Neural cell (in vitro differentiated cells): ENCODE measurements at regions not wholly inside any gene's neighbourhood (a gene's known extent, or its start where the extent isn't known, plus 50 kb on each side); places are given as distances from the start of the nearest gene placed in this dataset.

ENCODE experiments used
- H2AFZ ChIP-seq: fragments of 200-600, 300-800 bp; sonication (generic), shearing (Covaris generic); 2 replicates; pipeline ENCODE4 v1.6.0; 2014; ENCODE audit warnings: low read depth, mild to moderate bottlenecking, antibody characterized with exemption, low read length, moderate library complexity
- H3F3A ChIP-seq: fragments of 200-600 bp; shearing (Covaris generic); 2 replicates; pipeline ENCODE4 v1.6.1; 2016; ENCODE audit warnings: mild to moderate bottlenecking, moderate library complexity, mixed read lengths, antibody characterized with exemption, low read length; ENCODE audit not compliant: insufficient read depth, poor library complexity, severe bottlenecking
- H3K27ac ChIP-seq: fragments of 200-600, 300-800 bp; sonication (generic), shearing (Covaris generic); 2 replicates; pipeline ENCODE4 v1.5.1; 2014; ENCODE audit warnings: mild to moderate bottlenecking, low read length, moderate library complexity
- H3K27me3 ChIP-seq: fragments of 300-800, 200-600 bp; sonication (generic), shearing (Covaris generic); 2 replicates; pipeline ENCODE4 v1.6.0; 2014; ENCODE audit warnings: mild to moderate bottlenecking, low read depth, low read length, moderate library complexity; ENCODE audit not compliant: insufficient read depth
- H3K36me3 ChIP-seq: fragments of 300-800, 200-600 bp; sonication (generic), shearing (Covaris generic); 2 replicates; pipeline ENCODE4 v1.5.1; 2014; ENCODE audit warnings: mild to moderate bottlenecking, antibody characterized with exemption, low read length, moderate library complexity; ENCODE audit not compliant: insufficient read depth
- H3K4me2 ChIP-seq: fragments of 300-800, 200-600 bp; sonication (generic), shearing (Covaris generic); 2 replicates; pipeline ENCODE4 v1.6.0; 2014; ENCODE audit warnings: mild to moderate bottlenecking, low read length
- H3K4me3 ChIP-seq: fragments of 300-800, 200-600 bp; sonication (generic), shearing (Covaris generic); 2 replicates; pipeline ENCODE4 v1.5.1; 2014; ENCODE audit warnings: mild to moderate bottlenecking, low read length, moderate library complexity
- H3K79me2 ChIP-seq: fragments of 200-600 bp; shearing (Covaris generic); replicated peaks from 2 replicates; pipeline ENCODE4 v1.6.0; 2014; ENCODE audit warnings: mild to moderate bottlenecking, low read length, moderate library complexity; ENCODE audit not compliant: insufficient read depth
- H3K9ac ChIP-seq: fragments of 300-800, 200-600 bp; sonication (generic), shearing (Covaris generic); 2 replicates; pipeline ENCODE4 v1.6.1; 2016; ENCODE audit warnings: mild to moderate bottlenecking, low read length, mixed read lengths
- H3K9me2 ChIP-seq: fragments of 200-600 bp; shearing (Covaris generic); 2 replicates; pipeline ENCODE4 v1.6.1; 2016; ENCODE audit warnings: mild to moderate bottlenecking, low read length, mixed read lengths; ENCODE audit not compliant: insufficient read depth
- H3K9me3 ChIP-seq: fragments of 200-600, 300-800 bp; sonication (generic), shearing (Covaris generic); 2 replicates; pipeline ENCODE4 v1.6.1; 2016; ENCODE audit warnings: mild to moderate bottlenecking, mixed run types, low read length, moderate library complexity, mixed read lengths
- H4K20me1 ChIP-seq: fragments of 200-600 bp; shearing (Covaris generic); 2 replicates; pipeline ENCODE4 v1.6.1; 2016; ENCODE audit warnings: mild to moderate bottlenecking, mixed run types; ENCODE audit not compliant: insufficient read depth
- EP300 ChIP-seq: fragments of 450-650 bp; conservative IDR thresholded peaks from 2 replicates; pipeline ENCODE4 v1.6.1; 2014; ENCODE audit warnings: antibody characterized with exemption, mild to moderate bottlenecking, moderate library complexity; ENCODE audit not compliant: poor library complexity, severe bottlenecking
- EZH2 ChIP-seq: fragments of 200-600, 300-800 bp; shearing (Covaris generic), sonication (generic); IDR thresholded peaks from 2 replicates; pipeline ENCODE4 v1.6.1; 2014; ENCODE audit warnings: antibody characterized with exemption, low read length, borderline replicate concordance, mild to moderate bottlenecking; ENCODE audit not compliant: insufficient read depth, poor library complexity, severe bottlenecking
- MXI1 ChIP-seq: fragments of 450-650 bp; conservative IDR thresholded peaks from 2 replicates; pipeline ENCODE4 v1.6.1; 2014; ENCODE audit warnings: antibody characterized with exemption, mild to moderate bottlenecking; ENCODE audit not compliant: poor library complexity, severe bottlenecking
- POLR2AphosphoS5 ChIP-seq: IDR thresholded peaks from 2 replicates; pipeline ENCODE4 v1.6.1; 2012
- RAD21 ChIP-seq: fragments of 450-650 bp; conservative IDR thresholded peaks from 2 replicates; pipeline ENCODE4 v1.6.1; 2014; ENCODE audit warnings: antibody characterized with exemption, mild to moderate bottlenecking, moderate library complexity
- SMC3 ChIP-seq: fragments of 450-650 bp; conservative IDR thresholded peaks from 2 replicates; pipeline ENCODE4 v1.6.1; 2014; ENCODE audit warnings: antibody characterized with exemption, mild to moderate bottlenecking, moderate library complexity; ENCODE audit not compliant: poor library complexity
- TAF1 ChIP-seq: IDR thresholded peaks from 2 replicates; pipeline ENCODE4 v1.6.1; 2012; ENCODE audit warnings: low read depth
- TF ChIP-seq, protein P1 (sequence below): fragments of 450-650 bp; IDR thresholded peaks from 2 replicates; pipeline ENCODE4 v1.5.1; 2014; ENCODE audit warnings: antibody characterized with exemption, mild to moderate bottlenecking, moderate library complexity; ENCODE audit not compliant: poor library complexity, severe bottlenecking
- TF ChIP-seq, protein P2 (sequence below): IDR thresholded peaks from 2 replicates; pipeline ENCODE4 v1.6.1; 2012; ENCODE audit warnings: borderline replicate concordance

DNA sequence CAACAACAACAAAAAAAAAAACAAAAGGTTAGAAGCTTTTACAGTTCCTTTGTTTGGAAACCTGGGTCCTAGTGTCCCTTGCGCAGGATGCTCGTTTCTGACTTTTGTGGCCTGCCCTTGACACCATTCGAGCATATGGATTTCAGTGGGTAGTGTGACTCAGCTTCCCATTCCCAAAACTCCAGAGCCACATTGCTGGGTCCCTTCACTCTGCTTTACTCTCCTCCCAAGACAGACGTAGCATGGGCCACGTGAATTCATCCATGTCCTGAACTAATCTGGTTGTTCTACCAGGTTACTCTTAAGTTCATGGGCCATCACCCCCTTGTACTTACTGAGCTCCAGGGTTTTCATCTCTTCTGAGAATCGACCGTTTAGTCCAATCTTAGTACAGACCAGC lies 68.0 kb upstream of the MAX start:
- Histone ChIP-seq H3K9me2 (no peaks in the 10 kb centered on the region), H3K27ac (peak overlapping the region; percentile 79), H3K27me3 (no peaks in the 10 kb centered on the region), H3F3A (no peaks in the 10 kb centered on the region), H3K79me2 (no peaks in the 10 kb centered on the region), H3K4me3 (peak overlapping the region; percentile 61), H3K36me3 (no peaks in the 10 kb centered on the region), H3K9ac (peak overlapping the region; percentile 61), H3K4me2 (peak overlapping the region; percentile 49), H4K20me1 (no peaks in the 10 kb centered on the region), H2AFZ (no peak overlapping the region), H3K9me3 (no peaks in the 10 kb centered on the region)
- TF ChIP-seq SMC3 (no peak), EP300 (no peak), EZH2 (no peak), MXI1 (no peak), POLR2AphosphoS5 (no peak), RAD21 (no peak), TAF1 (no peak)
- TF ChIP-seq, protein P1, sequence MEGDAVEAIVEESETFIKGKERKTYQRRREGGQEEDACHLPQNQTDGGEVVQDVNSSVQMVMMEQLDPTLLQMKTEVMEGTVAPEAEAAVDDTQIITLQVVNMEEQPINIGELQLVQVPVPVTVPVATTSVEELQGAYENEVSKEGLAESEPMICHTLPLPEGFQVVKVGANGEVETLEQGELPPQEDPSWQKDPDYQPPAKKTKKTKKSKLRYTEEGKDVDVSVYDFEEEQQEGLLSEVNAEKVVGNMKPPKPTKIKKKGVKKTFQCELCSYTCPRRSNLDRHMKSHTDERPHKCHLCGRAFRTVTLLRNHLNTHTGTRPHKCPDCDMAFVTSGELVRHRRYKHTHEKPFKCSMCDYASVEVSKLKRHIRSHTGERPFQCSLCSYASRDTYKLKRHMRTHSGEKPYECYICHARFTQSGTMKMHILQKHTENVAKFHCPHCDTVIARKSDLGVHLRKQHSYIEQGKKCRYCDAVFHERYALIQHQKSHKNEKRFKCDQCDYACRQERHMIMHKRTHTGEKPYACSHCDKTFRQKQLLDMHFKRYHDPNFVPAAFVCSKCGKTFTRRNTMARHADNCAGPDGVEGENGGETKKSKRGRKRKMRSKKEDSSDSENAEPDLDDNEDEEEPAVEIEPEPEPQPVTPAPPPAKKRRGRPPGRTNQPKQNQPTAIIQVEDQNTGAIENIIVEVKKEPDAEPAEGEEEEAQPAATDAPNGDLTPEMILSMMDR = no peak
- TF ChIP-seq, protein P2, sequence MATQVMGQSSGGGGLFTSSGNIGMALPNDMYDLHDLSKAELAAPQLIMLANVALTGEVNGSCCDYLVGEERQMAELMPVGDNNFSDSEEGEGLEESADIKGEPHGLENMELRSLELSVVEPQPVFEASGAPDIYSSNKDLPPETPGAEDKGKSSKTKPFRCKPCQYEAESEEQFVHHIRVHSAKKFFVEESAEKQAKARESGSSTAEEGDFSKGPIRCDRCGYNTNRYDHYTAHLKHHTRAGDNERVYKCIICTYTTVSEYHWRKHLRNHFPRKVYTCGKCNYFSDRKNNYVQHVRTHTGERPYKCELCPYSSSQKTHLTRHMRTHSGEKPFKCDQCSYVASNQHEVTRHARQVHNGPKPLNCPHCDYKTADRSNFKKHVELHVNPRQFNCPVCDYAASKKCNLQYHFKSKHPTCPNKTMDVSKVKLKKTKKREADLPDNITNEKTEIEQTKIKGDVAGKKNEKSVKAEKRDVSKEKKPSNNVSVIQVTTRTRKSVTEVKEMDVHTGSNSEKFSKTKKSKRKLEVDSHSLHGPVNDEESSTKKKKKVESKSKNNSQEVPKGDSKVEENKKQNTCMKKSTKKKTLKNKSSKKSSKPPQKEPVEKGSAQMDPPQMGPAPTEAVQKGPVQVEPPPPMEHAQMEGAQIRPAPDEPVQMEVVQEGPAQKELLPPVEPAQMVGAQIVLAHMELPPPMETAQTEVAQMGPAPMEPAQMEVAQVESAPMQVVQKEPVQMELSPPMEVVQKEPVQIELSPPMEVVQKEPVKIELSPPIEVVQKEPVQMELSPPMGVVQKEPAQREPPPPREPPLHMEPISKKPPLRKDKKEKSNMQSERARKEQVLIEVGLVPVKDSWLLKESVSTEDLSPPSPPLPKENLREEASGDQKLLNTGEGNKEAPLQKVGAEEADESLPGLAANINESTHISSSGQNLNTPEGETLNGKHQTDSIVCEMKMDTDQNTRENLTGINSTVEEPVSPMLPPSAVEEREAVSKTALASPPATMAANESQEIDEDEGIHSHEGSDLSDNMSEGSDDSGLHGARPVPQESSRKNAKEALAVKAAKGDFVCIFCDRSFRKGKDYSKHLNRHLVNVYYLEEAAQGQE = no peak

DNA sequence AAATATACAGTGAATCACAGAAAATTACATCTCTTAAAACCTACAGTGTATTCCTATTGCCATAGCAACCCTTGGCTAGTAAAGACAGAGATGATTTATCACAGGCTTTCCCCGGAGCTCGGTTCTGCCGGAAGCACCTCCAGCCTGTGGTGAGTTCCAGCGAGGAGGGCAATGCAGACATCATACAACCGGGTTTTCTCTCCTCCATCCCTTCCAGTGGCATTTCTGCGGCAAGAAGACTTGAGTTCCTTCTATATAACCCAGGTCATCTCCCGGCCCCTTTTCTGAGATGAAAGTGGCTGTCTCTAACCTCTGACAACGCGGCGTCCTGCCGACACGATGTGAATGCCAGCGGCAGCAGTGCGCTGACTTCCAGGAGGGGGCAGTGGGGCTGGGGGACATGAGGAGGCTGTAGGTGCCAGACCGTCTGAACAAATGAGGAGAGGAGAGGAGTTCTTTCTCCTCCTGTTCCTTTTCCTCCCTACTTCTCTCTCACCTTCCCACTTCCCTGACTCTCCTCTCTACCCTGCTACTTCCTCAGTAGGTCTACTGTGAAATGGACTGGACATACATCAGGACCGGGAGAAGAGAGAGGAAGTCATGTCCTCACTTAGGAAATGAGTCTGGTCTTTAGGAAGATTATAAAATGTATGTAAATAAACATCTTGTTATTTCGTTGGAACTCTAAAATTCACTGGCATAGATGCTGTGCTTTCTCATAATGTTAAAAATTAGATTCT lies 68.6 kb upstream of the MAX start:
- peak overlapping the region; percentile 61 for H3K4me3 ChIP-seq
- H3K27me3 ChIP-seq = no peaks in the 10 kb centered on the region
- H3K79me2 ChIP-seq = no peaks in the 10 kb centered on the region
- peak overlapping the region; percentile 61 for H3K9ac ChIP-seq
- no peaks in the 10 kb centered on the region for H3K36me3 ChIP-seq
- TF ChIP-seq, protein P1 = peak; percentile 65
- TF ChIP-seq TAF1 (no peak), EP300 (peak; percentile 56), MXI1 (peak; percentile 29), RAD21 (peak; percentile 63), EZH2 (no peak), SMC3 (peak; percentile 71), POLR2AphosphoS5 (peak; percentile 32)
- TF ChIP-seq, protein P2 = no peak
- H3K9me2 ChIP-seq = no peaks in the 10 kb centered on the region
- H2AFZ ChIP-seq = peak overlapping the region; percentile 44
- peak overlapping the region; percentile 79 for H3K27ac ChIP-seq
- H3F3A ChIP-seq = no peaks in the 10 kb centered on the region
- no peaks in the 10 kb centered on the region for H3K9me3 ChIP-seq
- no peaks in the 10 kb centered on the region for H4K20me1 ChIP-seq
- peak overlapping the region; percentile 49 for H3K4me2 ChIP-seq
